HG03066 (cell line): ENCODE measurements at regions not wholly inside any gene's neighbourhood (a gene's known extent, or its start where the extent isn't known, plus 50 kb on each side); places are given as distances from the start of the nearest gene placed in this dataset.

ENCODE experiments used
- ATAC-seq: cut with Tn5 transposase; IDR thresholded peaks from one replicate; pipeline ENCODE4 v1.9.1; 2021; ENCODE audit warnings: low read depth; ENCODE audit not compliant: unreplicated experiment

DNA sequence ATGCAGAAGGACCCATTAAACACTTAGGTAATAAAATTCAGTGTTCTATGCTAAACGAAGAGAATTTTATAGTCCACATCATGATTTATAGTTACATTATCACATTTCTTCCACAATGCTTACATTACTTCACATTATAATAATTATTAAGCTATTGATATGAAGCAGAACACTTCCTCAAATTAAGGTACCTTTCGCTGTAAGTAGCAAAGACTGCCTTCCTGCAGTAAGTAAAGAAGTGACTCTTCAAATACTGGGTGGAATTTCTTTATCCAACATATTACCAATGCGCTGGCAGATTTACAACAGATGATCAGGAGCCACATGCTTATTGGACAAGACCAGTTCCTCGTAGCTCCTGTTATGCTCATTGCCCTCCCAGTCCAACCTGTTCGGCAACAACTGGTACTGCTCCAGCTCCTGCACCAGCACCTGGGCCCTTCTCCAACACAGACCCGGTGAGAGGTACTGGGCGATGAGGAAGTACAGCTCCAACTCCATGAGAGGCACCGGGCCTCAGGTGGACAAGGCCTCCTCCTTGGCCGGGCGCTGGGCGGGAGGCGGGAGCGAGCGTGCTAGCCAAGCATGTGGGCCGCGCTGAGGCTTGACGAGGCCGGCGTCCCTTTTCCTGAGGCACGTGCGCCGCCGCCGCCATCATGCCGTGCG is 210.7 kb upstream of the ATP2B1 start:
- no peak for ATAC-seq

DNA sequence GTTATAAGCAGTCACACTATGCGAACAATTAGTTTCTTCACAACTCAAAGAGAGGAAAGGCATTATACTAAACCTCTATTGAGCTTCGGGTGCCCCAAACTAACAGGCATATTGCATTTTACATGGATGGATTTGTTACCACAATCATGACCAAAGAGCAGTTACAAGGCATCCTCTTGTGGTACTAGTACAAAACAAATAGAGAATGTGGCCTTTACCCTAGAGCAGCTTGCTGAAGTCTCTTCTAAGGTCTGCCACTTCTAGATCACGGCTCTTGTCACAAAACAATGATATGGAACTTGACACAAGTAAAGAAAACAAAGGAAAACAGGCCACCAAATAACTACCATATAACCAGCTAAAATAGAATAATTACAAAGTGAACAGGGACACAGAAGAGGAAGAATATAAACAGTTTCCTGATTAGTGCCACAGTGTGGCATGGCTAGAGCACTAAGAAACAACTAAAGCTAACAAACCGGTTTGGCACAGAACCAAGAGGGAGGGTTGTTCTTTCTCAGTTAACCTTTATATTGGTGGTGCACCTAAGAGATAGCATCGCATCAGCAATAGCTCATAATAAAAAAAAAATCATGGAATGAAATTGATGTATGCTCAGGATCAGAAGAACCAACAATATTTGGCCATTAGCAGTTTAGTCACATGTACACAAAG is 209.7 kb upstream of the ATP2B1 start:
- ATAC-seq = no peak

DNA sequence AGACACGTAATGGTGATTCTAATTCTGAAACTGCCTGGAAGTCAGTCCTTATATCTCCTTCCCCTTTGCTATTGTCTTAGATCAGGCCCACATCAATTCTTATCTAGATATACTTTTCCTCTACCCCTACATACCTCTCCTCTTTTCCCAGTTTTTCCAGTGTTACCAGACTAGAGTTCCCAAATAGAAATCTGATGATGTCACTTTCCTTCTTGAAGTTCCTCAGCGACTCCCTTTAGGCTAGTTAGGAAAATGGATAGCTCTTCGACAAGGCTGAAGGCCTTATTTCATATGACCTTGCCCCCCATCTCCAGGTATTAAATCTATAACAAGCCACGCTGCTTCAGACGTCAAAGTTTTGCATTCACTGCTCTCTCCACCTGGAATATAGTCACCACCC is 201.1 kb upstream of the ATP2B1 start:
- no peak for ATAC-seq

DNA sequence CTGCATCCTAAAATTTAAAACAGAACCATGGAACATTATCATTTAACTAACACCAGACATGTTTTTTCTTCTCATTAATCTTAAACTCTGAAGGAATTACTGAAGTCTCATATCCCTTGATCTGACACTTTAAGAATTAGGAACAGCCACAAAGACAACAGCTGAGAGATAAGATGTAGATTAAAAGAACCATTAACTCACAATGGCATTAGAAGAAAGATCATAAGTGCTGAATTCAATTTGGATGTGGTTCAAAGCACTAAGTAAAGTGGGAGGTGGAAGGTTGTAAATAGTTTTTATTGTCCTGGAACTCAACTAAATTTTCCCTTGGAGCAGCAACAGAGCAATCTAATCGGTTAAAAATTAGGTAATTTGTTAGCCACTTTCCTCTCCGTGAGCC is 199.0 kb upstream of the ATP2B1 start:
- no peak for ATAC-seq

DNA sequence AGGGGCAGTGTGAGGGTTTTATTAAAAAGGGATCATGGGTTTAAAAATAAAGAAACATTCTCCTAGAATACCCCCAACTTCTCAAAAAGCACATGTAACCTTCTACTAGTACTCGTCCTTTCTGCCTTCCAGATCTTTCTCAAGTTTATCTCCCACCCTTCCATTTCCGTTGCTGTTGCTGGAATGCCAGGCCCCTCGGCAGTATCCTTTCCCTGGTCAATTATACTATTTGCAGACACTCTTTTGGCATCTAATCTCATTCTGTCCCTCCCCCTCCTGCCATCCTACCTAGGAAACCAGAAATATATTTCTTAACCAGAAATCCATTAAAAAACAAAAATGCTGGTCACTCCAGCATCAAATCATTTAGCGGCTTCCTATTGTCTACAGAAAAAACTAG is 198.2 kb upstream of the ATP2B1 start:
- ATAC-seq = no peak

DNA sequence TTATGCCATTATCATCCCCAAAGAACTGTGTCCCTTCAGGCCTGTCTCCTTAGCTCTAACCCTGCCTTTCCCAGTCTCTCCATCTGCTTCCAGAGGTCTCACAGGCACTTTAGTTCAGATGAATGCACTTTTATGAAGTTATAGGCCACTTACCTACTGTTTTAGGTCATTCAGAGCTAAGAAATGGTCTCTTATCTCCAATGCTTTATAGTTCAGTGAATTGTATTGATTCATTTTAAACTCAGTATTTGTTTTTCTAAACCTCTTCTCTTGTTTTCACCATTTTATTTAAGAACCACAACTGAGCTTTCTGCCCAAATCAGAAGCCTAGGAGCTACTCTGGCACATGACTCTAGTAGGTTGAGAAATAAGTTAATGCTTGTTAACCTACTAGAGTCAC is 197.5 kb upstream of the ATP2B1 start:
- ATAC-seq = no peak

DNA sequence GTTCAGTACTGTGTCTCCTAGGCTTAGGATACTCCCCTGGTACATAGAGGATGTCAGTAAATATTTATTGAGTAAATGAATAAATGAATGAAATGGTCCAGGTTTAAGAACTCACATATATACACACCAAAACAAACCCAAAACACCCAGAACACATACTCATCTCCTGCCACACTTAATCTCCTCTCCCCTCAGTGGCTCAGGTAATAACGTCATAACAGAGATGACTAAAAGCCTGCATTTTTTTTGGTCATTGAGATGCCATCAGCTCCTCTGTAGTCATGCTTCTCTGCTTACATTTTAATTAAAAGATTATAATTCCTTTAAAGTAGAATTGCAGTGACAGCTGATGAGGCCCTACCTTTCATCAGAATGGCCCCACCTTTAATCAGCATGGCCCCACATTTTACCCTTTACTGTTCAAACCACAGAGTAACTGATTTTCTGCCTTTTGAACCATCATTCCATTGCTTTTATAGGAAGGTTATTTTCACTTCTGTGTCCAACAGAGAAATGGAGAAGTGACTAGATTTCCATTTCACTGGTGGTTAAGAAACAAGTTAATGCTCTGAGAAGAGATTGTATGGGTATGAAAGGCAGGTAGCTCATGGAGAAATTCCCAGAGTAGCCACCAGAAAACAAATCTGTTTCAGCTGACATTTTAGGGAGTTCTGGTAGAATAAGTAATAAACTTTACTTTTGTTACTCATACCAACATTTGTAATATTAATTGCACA is 193.4 kb upstream of the ATP2B1 start:
- no peak for ATAC-seq

DNA sequence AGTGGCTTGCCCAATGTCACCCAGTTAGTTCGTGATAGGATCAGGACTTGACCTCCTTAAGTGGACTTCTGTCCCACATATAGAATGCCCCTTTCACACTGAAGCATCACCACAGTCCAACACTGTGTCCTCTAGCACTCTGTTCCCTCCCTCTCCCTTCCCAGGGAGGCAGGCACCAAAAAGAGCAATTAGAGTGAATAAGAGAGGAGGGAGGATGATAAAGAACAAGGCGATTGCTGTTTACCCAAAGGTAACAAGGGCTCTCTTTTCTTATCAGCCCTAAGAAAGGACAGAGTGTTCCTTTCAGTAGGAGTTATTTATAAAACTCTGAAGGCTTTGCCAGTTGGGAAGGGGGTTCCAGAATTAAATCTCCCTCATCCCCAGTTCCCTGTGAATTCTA is 192.7 kb upstream of the ATP2B1 start:
- ATAC-seq = no peak

DNA sequence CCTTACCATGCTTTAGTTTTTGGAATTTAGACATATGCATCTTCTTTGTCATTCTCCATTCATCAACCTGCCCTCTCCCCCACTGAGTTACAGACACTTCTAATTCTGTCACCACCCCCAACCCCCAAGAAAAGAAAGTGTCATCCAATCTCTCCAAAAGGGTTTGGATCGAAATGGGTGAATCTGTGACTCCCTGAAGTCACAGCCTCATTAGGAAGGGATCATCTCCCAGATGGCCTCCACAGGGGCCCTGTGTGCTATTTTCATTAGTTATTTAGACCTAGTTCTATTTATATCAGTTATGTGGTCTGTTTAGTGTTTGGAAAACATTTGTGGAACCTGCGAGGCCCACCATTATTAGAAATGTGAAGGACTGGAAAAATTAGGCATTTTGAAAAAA is 191.0 kb upstream of the ATP2B1 start:
- no peak for ATAC-seq

DNA sequence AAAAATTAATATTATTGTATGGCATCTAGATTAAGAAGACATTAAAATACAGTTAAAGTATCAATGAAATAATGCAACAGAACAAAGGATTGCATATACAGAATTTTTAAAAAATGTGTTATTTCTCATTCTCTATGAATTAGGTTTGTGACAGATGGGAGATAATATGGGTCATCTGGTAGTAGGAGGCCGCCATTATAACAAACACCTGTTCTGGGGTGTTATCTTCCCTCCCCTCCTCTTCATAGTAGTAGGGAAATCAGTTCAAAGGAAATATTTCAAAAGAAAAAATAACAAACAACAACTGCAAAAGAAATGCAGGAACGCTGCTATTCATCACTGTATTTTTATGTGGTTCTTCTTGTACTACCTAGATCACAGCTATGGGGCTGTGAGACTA is 187.0 kb upstream of the ATP2B1 start:
- ATAC-seq = no peak

DNA sequence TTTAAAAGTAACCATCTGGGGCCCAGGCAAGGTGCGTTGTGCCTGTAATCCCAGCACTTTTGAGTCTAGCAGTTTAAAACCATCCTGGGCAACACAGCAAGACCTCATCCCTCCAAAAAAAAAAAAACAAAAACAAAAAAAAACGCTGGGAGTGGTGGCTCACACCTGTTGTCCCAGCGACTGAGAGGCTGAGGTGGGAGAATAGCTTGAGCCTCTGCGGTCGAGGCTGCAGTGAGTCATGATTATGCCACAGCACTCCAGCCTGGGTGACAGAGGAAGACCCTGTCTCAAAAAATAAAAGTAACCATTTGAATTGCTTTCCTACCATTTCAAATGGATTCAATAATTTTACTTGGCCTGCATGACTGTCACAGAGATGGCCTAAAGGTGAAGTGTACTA is 186.5 kb upstream of the ATP2B1 start:
- ATAC-seq = no peak

DNA sequence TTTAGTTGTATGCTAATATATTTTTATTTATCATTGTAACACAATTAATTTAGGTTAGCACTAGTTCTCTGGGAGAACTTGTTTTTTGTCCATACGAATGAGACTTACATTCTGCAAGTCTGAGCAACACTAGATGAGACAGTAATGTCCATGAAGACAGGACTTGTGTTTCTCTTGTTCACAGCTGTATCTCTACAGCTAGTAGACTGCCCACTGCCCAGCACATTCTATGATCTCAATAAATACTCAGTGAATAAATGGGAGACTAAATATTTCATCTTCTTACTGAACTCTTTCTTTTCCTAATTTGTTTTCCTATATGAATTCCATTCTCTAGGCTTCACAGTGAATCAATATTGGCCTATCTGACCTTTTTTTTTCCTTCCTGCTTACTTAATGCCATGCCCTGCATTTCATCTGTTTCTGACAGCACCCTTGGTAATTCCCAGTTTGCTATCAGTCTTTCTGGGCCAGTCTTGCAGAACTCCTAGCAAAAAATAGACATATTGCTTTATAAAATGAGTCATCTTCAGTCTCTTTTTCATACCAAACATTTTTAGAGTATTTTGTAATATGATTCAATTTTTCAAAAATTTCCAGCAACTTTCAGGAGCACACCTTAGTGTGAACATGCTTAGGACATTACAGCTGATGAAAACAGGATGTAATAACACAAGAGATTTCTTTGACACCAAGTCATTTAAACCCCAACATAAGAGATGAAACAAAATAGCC is 185.5 kb upstream of the ATP2B1 start:
- no peak for ATAC-seq

DNA sequence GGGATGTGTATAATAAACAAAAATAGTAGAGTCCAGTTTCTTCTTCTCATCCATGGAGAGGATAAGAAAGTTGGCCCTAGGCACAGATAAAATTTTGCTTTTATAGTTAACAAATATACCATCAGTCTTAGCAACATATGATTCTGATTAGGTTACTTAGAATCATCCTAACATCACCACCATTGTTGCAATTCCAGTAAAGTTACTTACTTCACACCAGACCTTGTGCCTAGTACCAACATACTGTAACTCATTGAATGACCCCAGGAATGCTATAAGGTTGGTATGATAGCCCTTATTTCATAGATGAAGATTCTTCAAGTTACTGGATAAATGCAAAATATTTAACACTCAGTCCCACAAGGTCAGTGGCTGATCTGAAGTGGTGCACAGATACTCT is 183.8 kb upstream of the ATP2B1 start:
- ATAC-seq = no peak

DNA sequence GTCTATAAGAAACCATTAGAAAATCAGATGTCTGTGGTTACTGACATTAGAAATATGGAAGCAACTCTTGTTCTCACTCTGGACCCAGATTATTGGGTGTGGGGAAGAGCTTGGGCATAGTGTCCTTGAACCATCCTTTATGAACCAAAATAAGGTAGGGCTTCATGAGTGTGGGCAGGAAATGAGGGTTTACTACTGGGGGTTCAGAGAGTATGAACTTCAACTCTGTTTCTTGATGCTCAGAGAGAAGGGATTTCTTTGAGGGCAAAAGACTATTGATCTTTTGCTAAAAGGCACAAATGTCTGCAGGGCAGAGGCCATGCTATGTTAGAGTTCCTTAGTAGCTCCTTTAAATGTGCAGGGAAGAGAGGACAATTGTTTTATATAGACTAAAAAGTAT is 183.3 kb upstream of the ATP2B1 start:
- no peak for ATAC-seq

DNA sequence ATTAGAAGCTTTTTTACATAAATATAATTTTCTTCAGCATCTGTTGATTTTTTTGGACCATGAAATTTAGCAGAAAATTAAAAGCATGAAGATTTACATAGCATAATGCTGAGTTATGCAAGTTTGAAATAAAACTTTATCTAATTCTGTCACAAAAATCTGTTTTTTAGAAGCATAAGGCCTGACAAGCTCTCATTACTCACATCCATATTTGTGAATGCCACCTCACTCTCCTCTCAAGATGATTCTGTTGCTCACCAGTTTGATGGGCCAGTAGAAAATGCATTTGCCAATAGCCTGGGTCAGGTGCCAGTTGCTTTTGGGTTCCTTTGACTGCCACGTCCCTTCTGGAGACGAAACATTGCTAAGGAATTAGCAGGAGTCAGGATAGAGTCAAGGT is 181.5 kb upstream of the ATP2B1 start:
- ATAC-seq = no peak

DNA sequence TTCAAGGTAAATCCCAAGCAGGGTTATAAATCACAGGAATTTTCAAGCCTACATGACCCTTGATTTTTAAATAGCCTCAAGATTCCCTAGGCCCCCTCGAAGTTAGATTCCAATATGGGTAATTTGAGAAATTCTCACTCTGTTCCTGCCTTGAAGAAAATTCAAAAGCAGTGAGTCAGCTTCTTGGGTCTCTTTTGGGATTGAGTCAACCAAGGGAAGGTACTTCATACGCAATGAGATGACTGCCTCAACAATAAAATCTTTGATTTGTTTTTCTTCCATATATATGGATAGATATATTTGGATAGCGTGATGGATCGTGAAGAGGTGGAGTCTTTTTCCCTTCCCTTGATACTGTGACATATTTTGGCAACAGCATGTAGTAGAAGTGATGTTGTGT is 180.4 kb upstream of the ATP2B1 start:
- no peak for ATAC-seq

DNA sequence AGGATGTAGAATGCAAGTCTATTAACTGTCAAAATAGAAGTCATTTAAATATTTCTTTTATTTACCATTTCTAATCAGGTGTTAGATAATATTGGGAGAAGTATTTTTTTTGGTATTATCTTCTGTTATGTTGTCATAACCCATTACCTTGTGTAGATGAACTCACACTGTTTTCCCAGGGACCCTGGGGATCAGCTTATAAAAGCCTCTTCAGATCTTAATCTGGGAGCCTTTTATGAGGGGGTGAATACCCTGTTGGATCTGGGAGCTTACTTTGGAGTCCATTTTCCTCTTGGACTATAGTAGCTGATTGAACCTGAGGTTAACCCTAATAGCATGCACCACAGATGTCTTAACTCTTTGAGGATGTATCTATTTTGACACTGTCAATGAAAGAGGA is 176.3 kb upstream of the ATP2B1 start:
- no peak for ATAC-seq

DNA sequence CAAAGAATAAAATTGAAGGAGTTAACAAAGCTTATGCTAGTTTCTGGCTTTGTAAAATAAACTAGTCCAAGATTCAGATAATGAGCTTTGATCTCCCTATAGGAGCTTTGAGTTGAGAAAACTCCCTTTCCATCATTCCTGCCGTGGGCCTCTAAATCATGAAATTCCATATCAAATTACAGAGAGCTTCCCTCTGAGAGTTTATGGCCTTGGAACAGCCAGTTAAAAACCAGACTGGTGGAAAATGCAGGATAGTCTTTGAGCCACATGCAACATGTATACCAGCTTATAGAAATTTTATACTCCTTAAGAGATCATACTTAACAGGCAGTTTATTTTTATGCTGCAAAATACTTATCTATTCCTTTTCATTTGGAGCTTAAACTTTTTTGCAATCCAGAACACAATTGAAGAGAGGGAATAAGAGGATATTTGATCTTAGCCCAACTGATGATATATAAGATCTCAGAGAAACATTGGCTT is 175.8 kb upstream of the ATP2B1 start:
- no peak for ATAC-seq

DNA sequence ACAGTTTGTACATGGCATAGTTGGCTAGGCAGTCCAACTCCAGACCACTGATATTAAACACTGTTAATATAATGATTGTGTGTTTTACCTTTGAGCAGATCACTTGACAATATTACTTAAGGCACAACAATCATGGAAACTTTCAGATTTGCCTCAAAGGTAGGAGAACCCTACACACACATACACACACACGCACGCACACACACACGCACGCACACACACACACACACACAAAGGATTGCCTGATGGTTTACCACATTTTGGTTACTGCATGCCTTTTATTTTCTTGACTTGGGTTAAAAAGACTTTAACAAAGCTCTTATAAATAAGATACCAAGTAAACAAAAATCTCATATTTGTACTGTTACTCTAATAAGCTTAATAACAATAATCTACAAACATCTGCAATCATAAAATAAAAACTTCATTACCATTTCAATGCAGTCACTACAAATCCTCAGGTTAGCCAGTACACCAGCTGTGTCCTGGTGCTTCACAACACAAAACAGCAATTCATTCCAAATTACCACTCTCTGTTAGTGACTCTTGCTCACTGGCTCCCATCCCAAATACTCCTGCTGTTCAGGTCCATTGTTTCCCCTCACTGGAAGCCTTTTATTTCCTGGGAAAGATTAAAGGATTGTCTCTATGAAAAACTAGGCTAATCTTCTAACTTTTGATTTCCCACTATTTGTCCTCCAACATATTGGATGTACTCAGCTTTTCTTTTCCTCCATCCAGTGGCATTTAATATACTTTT is 175.2 kb upstream of the ATP2B1 start:
- no peak for ATAC-seq

DNA sequence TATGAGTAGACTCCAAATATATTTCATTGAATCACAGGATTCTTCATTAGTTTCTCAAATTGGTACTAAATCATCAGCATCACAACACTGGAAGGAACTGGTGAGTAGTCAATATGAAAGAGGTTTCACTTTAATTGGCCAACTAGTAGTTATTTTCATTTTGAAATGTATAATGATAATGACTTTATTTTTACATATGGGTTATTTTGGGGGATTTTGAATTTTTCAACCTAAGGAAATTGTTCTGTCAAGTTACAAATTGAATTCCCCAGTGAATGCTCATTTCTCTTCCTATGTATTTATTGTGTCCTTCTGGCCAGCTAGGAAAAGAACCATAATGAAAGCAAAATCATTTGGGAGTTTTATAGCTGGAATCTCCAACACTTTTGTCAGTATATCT is 174.2 kb upstream of the ATP2B1 start:
- no peak for ATAC-seq
